ENCODE measurements at regions not wholly inside any gene's neighbourhood (a gene's known extent, or its start where the extent isn't known, plus 50 kb on each side); places are given as distances from the start of the nearest gene placed in this dataset.

DNA sequence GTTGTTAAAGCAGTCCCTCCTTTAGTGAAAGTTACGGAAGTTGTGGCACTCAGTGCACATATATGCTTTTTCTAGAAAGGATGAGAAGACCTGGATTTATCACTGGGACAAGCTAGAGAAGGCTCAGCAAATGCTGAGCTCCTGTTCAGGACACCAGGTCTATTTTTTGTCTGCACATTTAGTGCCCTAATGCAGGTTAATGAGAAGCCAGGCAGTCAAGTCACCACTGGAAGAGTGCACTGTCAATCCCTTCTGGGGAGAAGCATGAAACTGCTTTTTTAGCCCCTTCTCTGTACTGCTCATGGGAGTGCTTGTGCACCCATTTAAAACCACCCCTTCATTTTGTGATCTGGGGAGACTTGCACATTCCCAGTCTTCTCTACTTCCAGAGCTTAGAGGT is 624.1 kb upstream of the USP24 start:
- no peak for DNase-seq

DNA sequence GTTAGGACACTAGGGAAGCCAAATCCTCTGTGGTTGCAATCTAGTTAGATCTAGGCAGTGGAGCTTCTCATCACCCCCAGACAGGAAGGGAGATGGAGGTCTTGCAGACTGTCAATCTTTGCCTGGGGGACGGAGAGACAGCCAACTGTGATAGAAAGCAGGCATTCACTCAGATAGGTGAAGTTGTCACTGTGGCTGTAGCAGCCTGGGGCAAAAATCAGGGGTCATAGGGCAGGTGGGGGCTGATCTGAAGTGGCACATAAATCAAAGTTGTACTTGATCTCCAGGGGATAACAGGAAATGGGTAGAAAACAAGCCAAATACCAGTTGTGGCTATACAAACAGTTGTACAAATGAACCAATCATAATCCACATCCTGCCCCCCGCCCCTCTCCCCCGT is 620.9 kb upstream of the USP24 start:
- DNase-seq, result no peak

DNA sequence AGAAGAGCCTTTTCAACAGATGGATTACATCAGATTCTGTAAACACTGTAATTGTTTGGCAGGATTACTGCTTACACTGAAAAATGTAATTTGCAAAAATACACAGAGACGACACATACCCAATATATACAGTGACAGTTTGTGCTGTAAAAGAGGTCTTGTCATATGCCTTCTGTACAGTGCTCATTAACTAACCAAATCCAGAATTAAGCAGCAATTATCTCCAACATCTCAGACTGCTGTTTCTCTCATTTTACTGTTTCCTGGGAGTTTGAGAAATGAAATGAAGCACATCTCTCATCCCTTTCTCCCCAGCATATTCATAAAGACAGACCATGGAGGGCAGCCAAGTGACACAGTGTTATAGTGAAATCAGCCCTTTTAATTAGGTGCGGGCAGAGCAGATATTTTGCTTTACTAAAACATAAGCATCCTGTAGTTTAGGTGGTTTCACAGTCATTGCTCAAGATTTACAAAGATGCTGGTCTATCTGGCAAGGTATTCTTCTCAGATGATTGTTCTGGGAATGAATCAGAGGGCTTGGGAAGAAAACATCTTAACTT is 618.4 kb upstream of the USP24 start:
- no peak for DNase-seq

DNA sequence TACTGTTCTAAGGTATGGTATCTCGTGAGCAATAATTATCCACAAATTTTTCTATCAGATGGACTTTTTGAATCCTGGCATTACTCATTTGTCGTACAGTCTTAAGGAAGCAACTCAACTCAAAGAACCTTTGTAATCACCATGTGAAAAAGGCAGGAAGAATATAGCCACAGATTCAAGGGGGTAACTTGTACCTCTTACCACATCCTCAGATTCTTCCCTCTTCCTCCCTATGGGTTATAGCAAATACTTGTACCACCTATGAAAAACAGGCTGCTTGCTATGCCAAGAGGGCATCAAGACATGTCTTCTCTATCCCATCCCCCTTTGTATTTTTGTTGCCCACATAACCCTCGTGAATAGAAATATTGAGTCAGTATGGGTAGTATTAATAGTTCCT is 616.6 kb upstream of the USP24 start:
- no peak for DNase-seq

DNA sequence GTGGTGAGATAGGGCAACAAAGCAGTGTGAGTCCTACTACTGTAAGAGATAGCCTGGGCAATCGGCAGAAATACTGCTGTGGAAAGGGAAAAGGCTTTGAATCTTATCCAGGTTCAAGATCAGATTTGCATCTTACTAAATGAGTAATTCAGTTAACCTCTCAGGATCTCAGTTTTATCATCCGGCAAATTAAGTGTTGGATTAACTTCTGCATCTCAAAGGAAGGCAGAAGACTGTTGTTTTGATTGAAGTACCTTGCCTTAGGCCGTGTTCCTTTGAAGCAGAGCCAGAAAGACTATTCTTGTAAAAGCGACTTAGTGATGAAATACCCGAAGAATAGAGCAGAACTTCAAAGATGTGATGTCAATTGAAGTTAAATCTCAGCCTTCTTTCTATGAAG is 612.9 kb upstream of the USP24 start:
- no peak for DNase-seq

DNA sequence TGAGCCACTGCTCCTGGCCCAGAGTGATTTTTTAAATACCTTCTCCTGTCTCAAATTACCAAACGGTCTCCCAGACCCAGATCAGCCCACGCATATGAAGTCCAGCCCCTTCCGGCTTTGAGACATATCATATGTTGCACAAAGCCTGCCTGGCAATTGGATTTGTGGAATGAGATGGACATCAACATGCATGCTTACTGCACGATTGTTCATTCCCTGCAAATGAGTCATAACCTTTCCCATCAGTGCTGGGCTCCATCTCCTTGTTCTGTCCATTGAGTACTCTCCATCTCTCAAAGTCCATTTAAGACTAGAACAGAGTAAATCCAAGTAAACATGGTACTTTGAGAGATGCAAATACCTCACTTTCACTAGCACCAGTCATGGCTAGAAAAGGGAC is 612.2 kb upstream of the USP24 start:
- no peak for DNase-seq

DNA sequence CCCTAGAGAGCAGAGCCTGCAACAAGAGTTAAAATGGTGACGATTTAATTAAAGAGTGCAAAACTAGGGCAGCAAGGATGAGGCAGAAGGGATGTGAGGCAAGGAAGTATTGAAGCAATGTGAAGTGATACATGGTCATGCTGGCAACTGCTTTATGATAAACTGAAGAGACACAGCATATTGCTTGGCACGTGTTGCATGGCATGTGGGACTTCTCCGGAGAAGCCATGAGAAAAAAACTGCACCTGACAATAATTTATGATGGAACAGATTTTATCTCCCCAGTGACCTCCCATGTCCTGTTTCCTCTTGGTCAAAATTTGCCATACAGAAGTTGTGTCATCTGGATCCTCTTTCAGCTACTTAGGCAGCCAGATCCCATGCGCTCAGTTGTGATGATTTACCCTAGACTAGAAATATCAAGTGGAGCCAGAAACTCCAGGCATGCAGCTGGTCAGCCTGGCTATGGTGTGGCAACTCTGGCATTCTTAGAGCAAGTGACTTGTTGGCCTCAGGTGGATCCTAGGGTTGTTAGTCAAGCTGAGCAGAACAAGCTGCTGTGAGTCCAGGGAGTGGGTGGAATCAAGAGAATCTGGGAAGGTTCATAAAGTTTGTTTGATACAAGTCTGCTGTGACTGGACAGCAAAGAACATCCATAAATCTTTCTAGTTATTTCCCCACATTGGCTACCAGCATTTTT is 611.4 kb upstream of the USP24 start:
- DNase-seq, result no peak

DNA sequence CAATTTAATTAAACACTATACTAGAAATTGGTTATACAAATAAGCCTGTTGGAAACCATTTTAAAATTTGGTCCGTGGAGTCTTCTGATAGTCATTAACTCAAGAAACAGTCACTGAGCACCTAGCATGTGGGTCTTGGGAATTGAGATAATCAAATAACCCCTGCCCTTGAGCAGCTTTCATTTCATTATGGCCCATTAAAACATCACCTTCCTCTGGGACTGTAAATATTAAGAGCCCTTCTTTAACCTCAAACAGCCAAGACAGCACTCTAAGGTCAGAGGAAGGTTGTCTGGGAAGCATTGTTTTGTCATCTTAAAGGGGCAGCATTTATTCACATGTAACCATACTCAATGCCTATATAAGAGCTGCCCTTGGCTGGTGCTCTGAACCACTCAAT is 610.3 kb upstream of the USP24 start:
- DNase-seq, result no peak

DNA sequence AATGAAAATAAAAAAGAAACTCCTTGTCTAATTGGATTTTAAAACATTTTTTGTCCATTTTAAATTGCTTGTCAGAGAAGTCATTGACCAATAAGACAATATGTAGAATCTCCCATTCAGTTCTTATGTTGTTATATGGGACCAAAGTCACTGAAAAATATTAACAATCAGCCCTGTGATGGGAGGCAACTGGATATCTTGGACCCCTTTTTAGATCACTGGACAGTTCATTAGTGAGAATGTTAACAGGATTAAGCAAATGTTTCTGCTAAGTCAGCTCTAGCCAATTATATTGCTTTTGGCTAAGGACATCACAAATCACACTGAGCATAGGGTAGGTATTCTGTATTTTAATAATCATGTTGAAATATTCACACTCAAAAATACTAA is 609.1 kb upstream of the USP24 start:
- DNase-seq, result no peak

DNA sequence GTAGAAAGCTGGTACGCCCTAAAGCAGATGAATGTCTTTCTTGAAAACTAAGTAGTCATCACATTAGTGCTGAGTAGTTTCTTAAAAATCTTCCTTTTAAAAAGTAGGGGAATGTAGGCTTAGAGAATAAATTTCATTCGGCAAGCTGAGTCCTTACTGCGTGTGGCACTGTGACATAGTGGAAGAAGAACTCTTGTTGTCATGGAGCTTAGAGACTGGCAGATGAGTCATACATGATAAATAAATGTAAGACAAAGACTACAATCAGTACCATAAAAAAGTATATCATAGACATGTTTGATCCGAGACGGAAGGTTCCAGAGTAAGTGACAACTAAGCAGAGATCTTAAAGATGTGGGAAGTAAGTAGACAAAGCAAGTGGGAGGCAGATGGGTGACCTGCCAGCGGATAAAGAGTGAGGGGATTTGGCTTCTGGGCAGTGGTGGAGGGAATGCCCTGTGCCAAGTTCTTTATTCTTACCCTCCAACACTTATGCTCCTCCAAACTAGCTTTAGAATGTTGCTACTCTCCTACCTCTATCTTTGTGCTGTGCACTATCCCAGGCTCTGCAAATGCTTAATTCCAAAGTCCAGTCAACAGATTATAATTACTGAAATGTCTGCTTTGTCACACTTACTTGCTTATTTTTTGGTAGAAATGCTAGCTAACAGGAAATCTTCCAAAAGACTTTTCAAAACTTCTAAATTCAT is 608.5 kb upstream of the USP24 start:
- DNase-seq, result no peak

DNA sequence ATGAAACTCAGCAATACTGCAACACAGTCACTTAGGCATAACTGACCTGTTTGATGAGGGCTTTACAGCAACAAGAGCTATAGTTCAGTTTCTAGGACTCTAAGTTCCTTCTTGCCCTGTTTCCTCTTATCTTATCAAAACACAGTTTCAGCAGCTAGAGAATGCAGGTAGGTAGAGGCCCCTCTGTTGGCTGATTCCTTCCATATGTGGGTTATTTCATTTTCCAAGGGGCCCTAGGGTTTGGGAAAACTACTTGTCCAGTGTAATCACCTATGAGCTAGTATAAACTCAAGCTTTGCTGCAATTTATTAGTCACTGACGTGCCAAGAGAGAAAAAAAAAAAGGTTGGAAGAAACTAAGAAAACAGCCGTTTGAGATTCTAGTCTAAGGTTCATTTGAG is 607.7 kb upstream of the USP24 start:
- no peak for DNase-seq

DNA sequence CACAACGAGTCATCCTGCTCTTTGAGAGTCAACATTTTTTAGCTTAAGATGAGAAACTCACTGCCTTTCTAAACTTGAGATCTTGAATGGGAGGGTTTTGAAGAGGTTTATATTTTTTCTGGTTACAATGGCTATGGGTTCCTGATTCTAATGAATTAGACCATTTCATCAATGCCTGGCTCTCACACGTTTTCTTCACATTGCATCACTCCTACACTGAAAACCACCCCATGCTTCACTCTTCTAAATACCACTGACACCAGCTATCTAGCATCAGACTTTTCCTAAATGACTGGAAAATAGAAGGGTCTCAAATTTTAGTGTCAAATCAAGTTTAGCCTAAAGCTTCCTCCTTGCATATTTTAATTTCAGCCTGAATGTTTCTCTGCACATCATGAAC is 606.1 kb upstream of the USP24 start:
- no peak for DNase-seq

DNA sequence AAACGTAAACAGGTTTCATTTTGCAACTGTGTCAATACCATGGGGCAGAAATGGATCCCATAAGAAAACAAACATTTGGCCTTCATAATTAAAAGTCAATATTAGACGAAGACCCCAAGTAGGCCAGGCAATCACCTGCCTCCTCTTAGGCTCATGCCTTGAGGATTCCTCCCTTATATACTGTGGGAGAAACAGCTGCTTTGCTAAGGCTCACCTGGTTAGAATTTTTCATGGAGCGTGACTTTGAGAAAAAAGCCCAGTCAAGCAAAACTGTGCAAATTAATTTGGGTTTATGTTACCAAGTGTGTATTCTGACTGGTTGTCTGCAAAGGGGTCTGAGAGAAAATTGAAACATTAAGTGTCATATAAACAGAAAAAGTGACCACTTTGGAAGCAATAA is 605.3 kb upstream of the USP24 start:
- DNase-seq, result no peak

DNA sequence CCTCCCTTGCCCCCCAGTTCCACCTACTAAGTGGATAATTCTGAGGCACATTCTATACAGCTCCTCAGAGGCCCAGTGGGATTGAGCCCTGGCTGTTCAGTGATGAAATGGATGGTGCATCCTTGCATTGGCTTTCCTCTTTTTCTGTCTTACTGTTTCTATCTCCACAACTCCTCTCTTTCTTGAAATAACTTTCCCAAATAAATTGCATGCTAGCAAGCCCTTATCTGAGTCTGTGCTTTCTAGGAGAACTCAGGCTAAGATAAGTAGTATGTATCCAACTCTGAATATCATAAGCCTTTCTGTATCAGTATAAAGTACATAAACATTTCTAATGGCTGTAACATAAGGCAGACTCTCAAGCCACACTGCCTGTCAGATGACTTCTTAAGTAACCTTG is 603.8 kb upstream of the USP24 start:
- DNase-seq, result no peak

DNA sequence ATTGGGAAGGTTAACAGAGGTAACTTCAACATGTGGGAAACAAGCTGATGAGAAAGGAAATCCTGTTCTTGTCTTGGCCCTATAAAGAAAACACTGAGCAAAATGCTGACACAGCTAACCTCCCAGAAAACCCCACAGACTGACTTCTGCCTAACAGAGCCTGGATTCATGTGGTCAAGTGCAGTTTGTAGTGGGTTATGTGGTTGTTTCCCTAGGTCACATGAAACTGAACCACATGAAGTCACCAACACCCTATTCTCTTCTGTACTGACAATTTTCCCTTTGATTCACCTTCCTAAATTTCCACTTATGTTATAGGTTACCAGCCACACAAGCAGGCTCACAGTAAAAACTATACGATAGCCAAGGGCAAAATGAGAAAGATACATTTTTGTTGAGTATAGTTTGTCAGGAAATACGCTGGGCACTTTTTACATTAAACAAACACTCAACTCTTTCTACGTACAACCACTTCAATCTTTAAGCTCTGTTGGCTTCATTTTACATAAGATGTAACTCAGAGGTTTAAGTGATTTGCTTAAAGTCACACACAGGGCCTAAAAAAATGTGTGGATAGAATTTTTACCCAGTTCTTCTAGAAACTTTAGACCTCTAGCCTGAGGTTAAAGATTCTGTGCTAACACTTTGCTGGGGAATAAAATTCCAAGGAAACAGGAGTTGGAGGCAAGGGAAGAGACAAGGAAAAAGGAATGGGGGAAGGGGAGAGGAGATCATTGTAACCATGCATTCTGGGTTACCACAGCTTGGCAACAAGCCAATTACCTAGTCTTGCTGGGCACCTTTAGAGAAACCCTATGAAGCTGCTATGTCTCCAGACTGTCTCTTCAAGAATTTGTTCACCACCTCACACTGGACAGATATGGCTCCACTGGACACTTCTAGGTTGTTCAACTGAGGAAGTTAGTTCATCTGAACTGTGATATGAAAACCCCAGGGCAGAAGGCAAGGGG is 601.6 kb upstream of the USP24 start:
- no peak for DNase-seq

DNA sequence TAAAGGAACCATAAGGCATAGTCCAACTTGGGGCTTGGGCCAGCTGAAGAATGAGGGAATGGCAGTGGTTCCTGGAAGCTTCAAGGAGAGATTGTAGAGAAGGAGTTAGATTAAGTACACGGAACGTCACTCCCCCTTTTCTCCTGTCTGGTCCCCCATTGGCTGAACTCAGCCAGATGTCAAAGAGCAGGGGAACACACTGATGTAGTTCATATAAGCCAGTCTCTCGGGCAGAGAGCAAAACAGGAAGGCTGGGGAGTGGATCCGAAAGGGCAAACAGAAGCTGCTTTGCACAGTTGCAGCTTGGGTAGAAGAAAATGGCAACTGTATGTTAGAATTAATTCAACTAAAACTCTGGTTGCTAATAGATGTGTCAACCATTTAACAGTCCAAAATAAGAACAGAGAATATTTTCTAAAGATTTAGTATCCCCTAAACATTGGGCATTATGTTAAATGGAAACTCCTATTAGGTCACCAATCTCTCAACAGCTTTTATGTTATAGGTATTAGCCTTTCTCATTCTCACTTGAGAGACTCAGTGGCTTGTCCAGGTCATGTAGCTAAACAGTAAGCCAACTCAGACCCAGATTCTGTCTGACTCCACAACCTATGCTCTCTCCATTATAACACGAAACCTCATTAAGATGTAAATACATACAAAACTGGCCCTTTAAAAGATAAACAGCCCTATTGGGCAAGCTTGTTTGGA is 600.7 kb upstream of the USP24 start:
- DNase-seq, result no peak

DNA sequence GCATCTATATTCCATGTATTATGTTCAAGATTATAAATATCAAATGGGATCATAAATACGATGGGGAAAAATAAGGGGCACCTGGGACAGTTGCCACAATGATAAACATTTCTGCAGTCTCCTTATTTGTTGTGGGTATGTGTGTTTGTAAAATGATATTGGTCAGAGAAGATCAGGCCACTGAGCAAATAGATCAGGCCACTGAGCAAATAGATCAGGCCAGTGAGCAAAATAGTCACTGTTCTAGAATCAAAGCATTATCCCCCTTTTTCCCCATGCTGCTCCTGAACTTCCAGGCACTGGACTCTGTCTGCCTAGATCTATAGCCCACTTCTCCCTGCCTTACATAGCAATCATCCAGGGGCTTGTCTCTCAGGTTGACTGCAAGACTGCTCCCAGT is 599.8 kb upstream of the USP24 start:
- DNase-seq, result no peak

DNA sequence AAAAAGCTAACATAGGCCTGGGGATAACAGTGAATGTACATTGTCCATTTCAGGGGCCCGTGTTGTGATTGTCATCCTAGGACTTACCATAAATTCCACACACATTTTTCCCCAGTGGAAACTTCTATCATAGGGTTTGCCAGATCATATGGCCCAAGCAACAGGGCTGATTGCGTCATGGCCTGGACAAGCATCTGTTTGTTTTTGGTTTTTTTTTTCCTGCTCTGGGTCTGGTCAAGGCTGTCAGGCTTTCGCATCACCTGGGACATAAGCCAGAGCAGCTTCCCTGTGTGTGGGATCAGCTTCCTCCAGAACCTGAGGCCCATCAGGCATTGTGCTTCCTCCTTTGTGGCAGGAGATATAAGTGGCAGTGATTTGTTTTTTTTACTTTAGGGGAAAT is 598.5 kb upstream of the USP24 start:
- no peak for DNase-seq

DNA sequence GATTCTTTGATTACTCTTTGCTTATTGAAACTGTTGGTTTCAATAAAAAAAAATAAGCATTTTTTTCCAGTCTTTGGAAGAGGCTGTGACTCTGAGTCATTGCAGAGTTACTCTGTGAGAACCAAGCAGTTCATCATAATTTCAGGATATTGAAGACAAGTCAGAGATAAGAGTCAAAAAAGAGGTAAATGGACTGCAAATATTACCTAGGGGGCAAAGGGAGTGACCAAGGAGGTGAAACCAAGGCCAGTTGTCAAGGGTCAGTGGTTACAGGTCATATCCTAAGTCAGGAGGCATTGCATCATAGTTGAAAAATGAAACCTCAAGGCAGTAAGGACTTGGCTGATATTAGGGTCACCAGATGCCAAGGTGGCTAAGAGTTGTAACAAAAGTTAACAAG is 597.1 kb upstream of the USP24 start:
- no peak for DNase-seq

DNA sequence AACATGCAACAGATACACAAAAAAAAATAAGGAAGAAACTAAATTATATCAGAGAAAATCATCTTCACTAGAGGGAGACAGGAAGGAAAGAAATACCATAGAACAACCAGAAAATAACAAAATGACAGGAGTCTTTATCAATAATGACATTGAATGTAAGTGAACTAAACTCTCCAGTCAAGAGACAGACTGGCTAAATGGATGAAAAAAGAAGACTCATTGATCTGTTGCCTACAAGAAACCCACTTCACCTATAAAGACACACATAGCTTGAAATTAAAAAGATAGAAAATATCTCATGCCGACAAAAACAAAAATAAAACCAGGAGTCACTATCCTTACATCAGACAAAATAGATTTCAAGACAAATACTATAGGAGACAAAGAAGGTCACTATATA is 593.1 kb upstream of the USP24 start:
- DNase-seq, result no peak

DNA sequence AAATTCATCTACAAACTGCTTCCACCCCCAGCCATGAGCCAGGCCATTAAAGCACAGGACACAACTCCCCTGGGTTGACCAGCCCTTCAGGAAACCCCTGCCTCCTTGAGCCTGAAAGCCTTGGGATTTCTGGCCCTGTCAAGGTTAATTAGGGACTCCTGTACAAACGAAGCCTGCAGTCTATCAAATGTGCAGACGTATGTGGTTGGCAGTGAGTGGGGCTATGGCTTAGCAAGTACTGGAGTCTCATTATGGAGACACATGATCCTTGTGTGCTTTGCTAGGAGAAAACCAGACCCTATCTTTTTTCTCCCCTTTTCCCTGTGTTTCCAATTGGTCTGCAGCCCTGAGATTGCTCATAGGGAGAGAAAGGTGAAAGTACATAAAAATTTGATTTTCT is 588.3 kb upstream of the USP24 start:
- DNase-seq, result no peak

DNA sequence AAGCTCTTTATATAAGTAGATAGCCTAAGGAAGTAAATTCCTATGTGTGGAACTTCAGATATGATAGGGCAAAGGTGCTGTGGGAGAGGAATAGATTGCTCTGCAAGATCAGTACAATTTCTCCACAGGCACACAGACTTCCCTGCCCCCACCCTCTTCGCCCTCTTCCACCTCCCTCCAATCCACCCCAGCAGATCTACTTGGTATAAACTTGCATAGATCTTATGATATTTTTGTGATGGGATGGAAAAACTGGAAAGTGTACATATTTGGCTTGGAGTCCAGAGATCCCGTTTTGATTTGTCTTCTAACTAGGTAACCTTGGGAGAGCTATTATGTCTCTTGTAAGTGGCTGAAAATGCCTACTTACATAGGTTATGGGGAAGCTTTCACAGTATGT is 586.3 kb upstream of the USP24 start:
- no peak for DNase-seq

DNA sequence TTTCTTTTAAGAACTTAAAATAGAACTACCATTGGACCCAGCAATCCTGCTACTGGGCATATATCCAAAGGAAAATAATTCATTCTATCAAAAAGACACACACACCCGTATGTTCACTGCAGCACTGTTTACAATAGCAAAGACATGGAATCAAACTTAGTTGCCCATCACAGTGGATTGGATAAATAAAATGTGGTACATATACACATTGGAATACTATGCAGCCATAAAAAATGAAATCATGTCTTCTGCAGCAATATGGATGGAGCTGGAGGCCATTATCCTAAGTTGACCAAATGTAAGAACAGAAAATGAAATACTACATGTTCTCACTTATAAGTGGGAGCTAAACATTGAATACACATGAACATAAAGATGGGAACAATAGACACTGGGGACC is 585.3 kb upstream of the USP24 start:
- DNase-seq, result no peak
